CD14-positive monocyte (primary cell): ENCODE measurements at regions not wholly inside any gene's neighbourhood (a gene's known extent, or its start where the extent isn't known, plus 50 kb on each side); places are given as distances from the start of the nearest gene placed in this dataset.

ENCODE experiments used
- DNase-seq, 3 donors: peaks; one replicate each; pipeline ENCODE4 v3.0.0-alpha.2; 2011 to 2022
- H2AFZ ChIP-seq: 2 replicates; pipeline ENCODE4 v1.6.0; 2012; ENCODE audit warnings: mild to moderate bottlenecking, low read depth, low read length, inconsistent platforms; ENCODE audit not compliant: insufficient read depth, poor library complexity, severe bottlenecking
- H3K27ac ChIP-seq, 2 donors: 1 replicate in 1 of 2; 2 replicates in 1 of 2; pipeline ENCODE4 v1.5.1; 2012 to 2013; ENCODE audit warnings: low read length in 2 of 2, control low read depth in 1 of 2, inconsistent platforms in 1 of 2, low read depth in 1 of 2, mild to moderate bottlenecking in 1 of 2
- H3K27me3 ChIP-seq, 2 donors: one replicate each; pipeline versions ENCODE4 v1.6.0 to v1.6.1; 2011 to 2013; ENCODE audit warnings: low read length in 2 of 2; ENCODE audit not compliant: control insufficient read depth in 2 of 2, insufficient read depth in 2 of 2
- H3K36me3 ChIP-seq, 2 donors: replicated peaks in 1 of 2; 1 replicate in 1 of 2; 2 replicates in 1 of 2; pipeline versions ENCODE4 v1.5.1 to v1.6.1; 2012 to 2013; ENCODE audit warnings: low read length in 2 of 2, control low read depth in 1 of 2, inconsistent platforms in 1 of 2, mild to moderate bottlenecking in 1 of 2; ENCODE audit not compliant: insufficient read depth in 2 of 2, control insufficient read depth in 1 of 2
- H3K4me1 ChIP-seq, 2 donors: 1 replicate in 1 of 2; 2 replicates in 1 of 2; pipeline versions ENCODE4 v1.5.1 to v1.6.1; 2012 to 2013; ENCODE audit warnings: low read length in 2 of 2, control low read depth in 1 of 2, inconsistent platforms in 1 of 2, mild to moderate bottlenecking in 1 of 2, moderate library complexity in 1 of 2; ENCODE audit not compliant: insufficient read depth in 2 of 2, control insufficient read depth in 1 of 2
- H3K4me2 ChIP-seq: replicated peaks from 2 replicates; pipeline ENCODE3; 2012; ENCODE audit warnings: low read length, moderate library complexity, mild to moderate bottlenecking; ENCODE audit not compliant: poor library complexity, severe bottlenecking; ENCODE audit errors: extremely low read depth
- H3K4me3 ChIP-seq, 3 experiments: fragments of 200-600 bp in 1 of 3; sonication (generic) in 1 of 3; replicated peaks in 1 of 3; 1 replicate in 2 of 3; 2 replicates in 1 of 3; pipeline ENCODE4 v1.5.1; 2011 to 2013; ENCODE audit warnings: low read length in 3 of 3, mild to moderate bottlenecking in 3 of 3, control low read depth in 2 of 3, low read depth in 2 of 3, inconsistent platforms in 1 of 3, moderate library complexity in 1 of 3
- H3K79me2 ChIP-seq: 2 replicates; pipeline ENCODE4 v1.6.0; 2012; ENCODE audit warnings: mild to moderate bottlenecking, control low read depth, inconsistent platforms, low read length, moderate library complexity; ENCODE audit not compliant: insufficient read depth
- H3K9ac ChIP-seq: 2 replicates; pipeline ENCODE4 v1.6.0; 2017; ENCODE audit warnings: low read length, mild to moderate bottlenecking; ENCODE audit not compliant: insufficient read depth, poor library complexity, severe bottlenecking
- H3K9me3 ChIP-seq, 2 donors: replicated peaks in 1 of 2; 1 replicate in 1 of 2; 2 replicates in 1 of 2; pipeline versions ENCODE4 v1.5.1 to v1.6.1; 2012 to 2013; ENCODE audit warnings: low read length in 2 of 2, control low read depth in 1 of 2; ENCODE audit not compliant: control insufficient read depth in 1 of 2, insufficient read depth in 1 of 2
- H4K20me1 ChIP-seq: 2 replicates; pipeline ENCODE4 v1.6.0; 2012; ENCODE audit warnings: mild to moderate bottlenecking, low read length, control low read depth, moderate library complexity; ENCODE audit not compliant: insufficient read depth
- H3K27ac Mint-ChIP-seq, 7 donors: one replicate each; pipeline ENCODE4 v1.8.0; 2020; ENCODE audit warnings: mild to moderate bottlenecking in 7 of 7, mixed read lengths in 7 of 7, moderate library complexity in 6 of 7, inconsistent platforms in 2 of 7
- H3K27me3 Mint-ChIP-seq, 3 donors: one replicate each; pipeline ENCODE4 v1.8.0; 2021 to 2022; ENCODE audit warnings: low read depth in 3 of 3, mild to moderate bottlenecking in 3 of 3, mixed read lengths in 3 of 3, moderate library complexity in 3 of 3, inconsistent platforms in 1 of 3
- H3K36me3 Mint-ChIP-seq, 2 donors: one replicate each; pipeline ENCODE4 v1.8.0; 2020; ENCODE audit warnings: mixed read lengths in 2 of 2, inconsistent platforms in 1 of 2, mild to moderate bottlenecking in 1 of 2
- H3K4me1 Mint-ChIP-seq: one replicate; pipeline ENCODE4 v1.8.0; 2020; ENCODE audit warnings: mild to moderate bottlenecking, mixed read lengths
- H3K4me3 Mint-ChIP-seq, 2 donors: one replicate each; pipeline ENCODE4 v1.8.0; 2020; ENCODE audit warnings: mild to moderate bottlenecking in 2 of 2, mixed read lengths in 2 of 2, moderate library complexity in 1 of 2
- H3K9me3 Mint-ChIP-seq, 7 donors: one replicate each; pipeline ENCODE4 v1.8.0; 2020 to 2022; ENCODE audit warnings: mixed read lengths in 7 of 7, mild to moderate bottlenecking in 6 of 7, moderate library complexity in 6 of 7, inconsistent platforms in 2 of 7
- WGBS: methylation state at CpG from one replicate; pipeline ENCODE4 v1.1.5; 2013; ENCODE audit warnings: missing lambda C conversion rate; ENCODE audit not compliant: insufficient coverage; 5-methylcytosine and 5-hydroxymethylcytosine counted together
- intact Hi-C, 2 donors: fragments of 100-400 bp; cut with micrococcal nuclease; formaldehyde crosslinking; loops; one replicate each; pipeline versions ENCODE4 v1.15.0 to v1.15.1; 2023
- TF ChIP-seq, protein P1 (sequence below): fragments of 200-600 bp; IDR thresholded peaks from one replicate; pipeline ENCODE4 v1.8.0; 2022; ENCODE audit warnings: antibody characterized with exemption, mild to moderate bottlenecking

DNA sequence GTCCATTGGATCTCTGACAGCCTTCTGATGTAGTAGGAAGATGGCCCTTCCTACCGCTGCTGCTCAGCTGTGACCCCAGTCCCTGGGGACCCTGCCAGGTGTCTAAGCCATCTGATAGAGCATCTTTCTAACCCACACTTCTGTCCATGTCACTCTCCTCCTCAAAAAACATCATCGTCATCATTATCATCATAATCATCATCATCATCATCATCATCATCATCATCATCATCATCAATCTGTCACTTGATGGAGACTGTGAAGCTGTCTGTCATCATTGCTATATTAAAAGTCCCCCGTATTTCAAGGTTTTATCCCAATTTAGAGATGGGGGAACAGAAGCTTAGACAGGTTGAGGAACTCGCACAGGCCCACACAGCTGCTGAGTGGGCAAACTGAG is 75.1 kb upstream of the SLC6A11 start:
- Histone ChIP-seq H3K27me3 (peaks cover 9 to 11% of the 10 kb centered on the region in 2 donors), H3K27ac (no peak overlapping the region), H3K4me2 (no peak overlapping the region), H3K4me1 (no peaks in the 10 kb centered on the region), H4K20me1 (no peaks in the 10 kb centered on the region), H3K4me3 (no peak overlapping the region), H3K36me3 (no peaks in the 10 kb centered on the region), H2AFZ (no peak overlapping the region), H3K9ac (no peak overlapping the region), H3K9me3 (no peaks in the 10 kb centered on the region), H3K79me2 (no peaks in the 10 kb centered on the region)
- H3K27ac Mint-ChIP-seq = no peak overlapping the region
- H3K4me3 Mint-ChIP-seq = no peak overlapping the region
- H3K36me3 Mint-ChIP-seq = no peaks in the 10 kb centered on the region
- intact Hi-C loops = no loop called here
- H3K4me1 Mint-ChIP-seq = peaks cover 11% of the 10 kb centered on the region
- WGBS = 85% methylated on average over 3 of the region's 4 CpGs
- peaks cover 0 to 2% (median 1%) of the 10 kb centered on the region in 7 donors for H3K9me3 Mint-ChIP-seq
- DNase-seq = no peak
- TF ChIP-seq, protein P1, sequence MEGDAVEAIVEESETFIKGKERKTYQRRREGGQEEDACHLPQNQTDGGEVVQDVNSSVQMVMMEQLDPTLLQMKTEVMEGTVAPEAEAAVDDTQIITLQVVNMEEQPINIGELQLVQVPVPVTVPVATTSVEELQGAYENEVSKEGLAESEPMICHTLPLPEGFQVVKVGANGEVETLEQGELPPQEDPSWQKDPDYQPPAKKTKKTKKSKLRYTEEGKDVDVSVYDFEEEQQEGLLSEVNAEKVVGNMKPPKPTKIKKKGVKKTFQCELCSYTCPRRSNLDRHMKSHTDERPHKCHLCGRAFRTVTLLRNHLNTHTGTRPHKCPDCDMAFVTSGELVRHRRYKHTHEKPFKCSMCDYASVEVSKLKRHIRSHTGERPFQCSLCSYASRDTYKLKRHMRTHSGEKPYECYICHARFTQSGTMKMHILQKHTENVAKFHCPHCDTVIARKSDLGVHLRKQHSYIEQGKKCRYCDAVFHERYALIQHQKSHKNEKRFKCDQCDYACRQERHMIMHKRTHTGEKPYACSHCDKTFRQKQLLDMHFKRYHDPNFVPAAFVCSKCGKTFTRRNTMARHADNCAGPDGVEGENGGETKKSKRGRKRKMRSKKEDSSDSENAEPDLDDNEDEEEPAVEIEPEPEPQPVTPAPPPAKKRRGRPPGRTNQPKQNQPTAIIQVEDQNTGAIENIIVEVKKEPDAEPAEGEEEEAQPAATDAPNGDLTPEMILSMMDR = no peak
- H3K27me3 Mint-ChIP-seq = peaks cover 16 to 29% (median 26%) of the 10 kb centered on the region in 3 donors

DNA sequence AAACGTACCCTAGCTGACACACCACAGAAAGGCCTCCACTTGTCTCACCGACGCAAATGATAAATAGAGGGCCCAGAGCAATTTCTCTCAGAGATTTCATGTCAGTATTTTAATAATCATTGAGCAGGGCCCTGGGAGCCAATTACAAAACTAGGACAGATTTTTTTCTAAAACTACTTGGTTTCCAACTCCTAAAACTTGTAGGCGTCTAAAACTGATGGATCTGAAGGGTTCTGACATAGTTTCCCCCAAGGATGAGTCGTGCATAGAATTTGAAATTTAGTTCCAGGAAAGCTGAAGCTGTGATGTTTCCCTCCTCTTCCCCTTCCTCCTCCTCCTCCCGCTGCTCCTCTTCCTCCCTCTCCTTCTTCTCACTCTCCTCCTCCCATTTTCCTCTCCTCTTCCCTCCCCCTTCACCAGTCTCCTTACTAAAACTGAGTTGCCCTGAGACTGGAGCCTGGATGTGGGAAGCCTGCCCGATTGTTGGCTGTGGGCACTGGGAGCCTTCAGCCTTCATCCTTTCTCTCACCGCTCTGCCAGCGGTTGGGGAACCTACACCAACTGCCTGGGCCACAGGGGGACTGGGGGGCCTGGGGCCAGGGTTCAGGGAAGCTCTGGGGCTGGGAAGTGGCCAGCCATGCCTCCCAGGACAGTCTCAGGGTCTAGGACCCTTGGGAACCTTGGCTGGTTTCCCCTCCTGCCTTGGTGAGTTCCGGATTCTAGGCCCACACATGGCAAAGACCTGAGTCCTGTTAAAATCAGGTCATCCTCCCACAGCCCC is 73.9 kb upstream of the SLC6A11 start:
- H3K27me3 ChIP-seq = peaks cover 9 to 11% of the 10 kb centered on the region in 2 donors
- peaks cover 16 to 29% (median 24%) of the 10 kb centered on the region in 3 donors for H3K27me3 Mint-ChIP-seq

More for the DNA sequence above, 73.9 kb upstream of the SLC6A11 start:
- H4K20me1 ChIP-seq = no peaks in the 10 kb centered on the region
- no peak for DNase-seq
- no peaks in the 10 kb centered on the region for H3K79me2 ChIP-seq
- Mint-ChIP-seq H3K4me3 (no peak overlapping the region), H3K27ac (no peak overlapping the region), H3K36me3 (no peaks in the 10 kb centered on the region), H3K4me1 (peaks cover 11% of the 10 kb centered on the region), H3K9me3 (peaks cover 0 to 2% (median 0%) of the 10 kb centered on the region in 7 donors)
- intact Hi-C loops = no loop called here
- H3K36me3 ChIP-seq = no peaks in the 10 kb centered on the region
- H3K4me3 ChIP-seq = no peak overlapping the region
- H3K9me3 ChIP-seq = no peaks in the 10 kb centered on the region
- H3K27ac ChIP-seq = no peak overlapping the region
- WGBS = 82% methylated on average over 9 of the region's 10 CpGs
- TF ChIP-seq, protein P1 = no peak
- H2AFZ ChIP-seq = no peak overlapping the region
- no peak overlapping the region for H3K9ac ChIP-seq
- H3K4me1 ChIP-seq = no peaks in the 10 kb centered on the region
- no peak overlapping the region for H3K4me2 ChIP-seq
